MM.1S (cell line): ENCODE measurements at regions not wholly inside any gene's neighbourhood (a gene's known extent, or its start where the extent isn't known, plus 50 kb on each side); places are given as distances from the start of the nearest gene placed in this dataset.

Source experiments
- EZH2 ChIP-seq: fragments of 300-600 bp; sonication (generic); optimal IDR thresholded peaks from 2 replicates; pipeline ENCODE3; 2017; ENCODE audit warnings: low read depth, mild to moderate bottlenecking, antibody characterized with exemption, low read length, mixed read lengths
- TF ChIP-seq, protein P1 (sequence below): fragments of 300-600 bp; sonication (generic); IDR thresholded peaks from 2 replicates; pipeline ENCODE4 v1.5.1; 2016; ENCODE audit warnings: antibody characterized with exemption, low read length, mixed read lengths

DNA sequence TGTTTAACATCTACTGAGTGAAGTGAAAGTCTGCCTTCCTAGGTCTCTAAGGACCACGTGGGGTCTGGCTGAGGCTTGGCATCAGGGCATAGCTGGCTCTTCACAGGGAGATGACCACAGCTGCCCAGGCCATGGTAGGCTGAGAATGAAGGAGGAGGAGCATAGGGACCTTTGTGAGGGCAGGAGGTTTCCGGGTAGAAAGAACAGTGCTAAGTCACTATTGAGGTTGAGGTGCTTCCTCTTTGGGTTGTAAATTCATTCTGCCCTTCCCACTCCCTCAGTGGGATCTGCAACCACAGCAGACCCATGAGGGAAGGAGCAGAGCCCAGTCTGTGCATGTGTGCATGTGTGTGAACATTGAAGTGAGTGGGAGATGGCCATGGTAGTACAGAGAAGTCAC, 909.6 kb downstream of the VRK1 start:
- TF ChIP-seq, protein P1, sequence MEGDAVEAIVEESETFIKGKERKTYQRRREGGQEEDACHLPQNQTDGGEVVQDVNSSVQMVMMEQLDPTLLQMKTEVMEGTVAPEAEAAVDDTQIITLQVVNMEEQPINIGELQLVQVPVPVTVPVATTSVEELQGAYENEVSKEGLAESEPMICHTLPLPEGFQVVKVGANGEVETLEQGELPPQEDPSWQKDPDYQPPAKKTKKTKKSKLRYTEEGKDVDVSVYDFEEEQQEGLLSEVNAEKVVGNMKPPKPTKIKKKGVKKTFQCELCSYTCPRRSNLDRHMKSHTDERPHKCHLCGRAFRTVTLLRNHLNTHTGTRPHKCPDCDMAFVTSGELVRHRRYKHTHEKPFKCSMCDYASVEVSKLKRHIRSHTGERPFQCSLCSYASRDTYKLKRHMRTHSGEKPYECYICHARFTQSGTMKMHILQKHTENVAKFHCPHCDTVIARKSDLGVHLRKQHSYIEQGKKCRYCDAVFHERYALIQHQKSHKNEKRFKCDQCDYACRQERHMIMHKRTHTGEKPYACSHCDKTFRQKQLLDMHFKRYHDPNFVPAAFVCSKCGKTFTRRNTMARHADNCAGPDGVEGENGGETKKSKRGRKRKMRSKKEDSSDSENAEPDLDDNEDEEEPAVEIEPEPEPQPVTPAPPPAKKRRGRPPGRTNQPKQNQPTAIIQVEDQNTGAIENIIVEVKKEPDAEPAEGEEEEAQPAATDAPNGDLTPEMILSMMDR, result no peak
- TF ChIP-seq EZH2, result no peak
